WTC11 (cell line): ENCODE measurements at regions not wholly inside any gene's neighbourhood (a gene's known extent, or its start where the extent isn't known, plus 50 kb on each side); places are given as distances from the start of the nearest gene placed in this dataset.

Experiments used
- ETV6 ChIP-seq: sonication (generic); formaldehyde crosslinking; IDR thresholded peaks from 2 replicates; pipeline ENCODE4 v1.8.1; 2022; ENCODE audit warnings: mild to moderate bottlenecking, missing genetic modification reagents
- JUN ChIP-seq: sonication (generic); formaldehyde crosslinking; IDR thresholded peaks from 2 replicates; pipeline ENCODE4 v1.8.0; 2023; ENCODE audit warnings: mild to moderate bottlenecking, missing genetic modification reagents
- NFE2L1 ChIP-seq: sonication (generic); formaldehyde crosslinking; IDR thresholded peaks from 2 replicates; pipeline ENCODE4 v1.8.1; 2023; ENCODE audit warnings: missing genetic modification reagents
- ZNF138 ChIP-seq: sonication (generic); formaldehyde crosslinking; conservative IDR thresholded peaks from 2 replicates; pipeline ENCODE4 v1.8.1; 2022; ENCODE audit warnings: mild to moderate bottlenecking, moderate library complexity, missing genetic modification reagents
- ZNF317 ChIP-seq: sonication (generic); formaldehyde crosslinking; IDR thresholded peaks from 2 replicates; pipeline ENCODE4 v1.8.1; 2023; ENCODE audit warnings: low read depth, mild to moderate bottlenecking, moderate library complexity, missing genetic modification reagents, borderline replicate concordance
- TF ChIP-seq, protein P1 (sequence below): sonication (generic); formaldehyde crosslinking; conservative IDR thresholded peaks from 2 replicates; pipeline ENCODE4 v1.8.1; 2023; ENCODE audit warnings: mild to moderate bottlenecking, low read depth, missing genetic modification reagents, moderate library complexity
- TF ChIP-seq, protein P2 (sequence below): fragments of 200-600 bp; IDR thresholded peaks from 2 replicates; pipeline ENCODE4 v1.8.0; 2022; ENCODE audit warnings: antibody characterized with exemption
- TF ChIP-seq, protein P3 (sequence below): sonication (generic); formaldehyde crosslinking; conservative IDR thresholded peaks from 2 replicates; pipeline ENCODE4 v1.8.1; 2022; ENCODE audit warnings: mild to moderate bottlenecking, missing genetic modification reagents
- TF ChIP-seq, protein P4 (sequence below): sonication (generic); formaldehyde crosslinking; IDR thresholded peaks from 2 replicates; pipeline ENCODE4 v1.8.0; 2022; ENCODE audit warnings: mild to moderate bottlenecking, missing genetic modification reagents
- TF ChIP-seq, protein P5 (sequence below): sonication (generic); formaldehyde crosslinking; IDR thresholded peaks from 2 replicates; pipeline ENCODE4 v1.8.1; 2023; ENCODE audit warnings: mild to moderate bottlenecking, missing genetic modification reagents, borderline replicate concordance

DNA sequence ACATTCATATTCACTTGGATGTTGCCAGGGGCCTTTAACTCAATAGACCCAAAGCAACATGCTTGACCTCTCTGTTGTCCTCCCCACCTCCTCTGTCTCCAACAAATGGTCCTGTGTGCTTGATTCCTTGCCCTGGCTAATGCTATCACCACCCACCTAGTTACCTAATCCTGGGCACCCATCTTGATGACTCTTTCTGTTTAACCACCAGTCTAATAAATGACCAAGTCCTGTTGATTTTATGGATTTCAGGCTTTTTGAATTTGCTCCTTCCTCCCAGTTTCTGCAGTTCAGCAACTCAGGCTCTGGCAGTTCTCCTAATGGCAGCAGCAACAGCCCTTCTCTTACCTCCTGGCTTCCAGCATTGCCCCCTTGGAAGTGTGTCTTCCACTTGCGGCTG is 246.3 kb upstream of the KLF4 start:
- TF ChIP-seq, protein P1, sequence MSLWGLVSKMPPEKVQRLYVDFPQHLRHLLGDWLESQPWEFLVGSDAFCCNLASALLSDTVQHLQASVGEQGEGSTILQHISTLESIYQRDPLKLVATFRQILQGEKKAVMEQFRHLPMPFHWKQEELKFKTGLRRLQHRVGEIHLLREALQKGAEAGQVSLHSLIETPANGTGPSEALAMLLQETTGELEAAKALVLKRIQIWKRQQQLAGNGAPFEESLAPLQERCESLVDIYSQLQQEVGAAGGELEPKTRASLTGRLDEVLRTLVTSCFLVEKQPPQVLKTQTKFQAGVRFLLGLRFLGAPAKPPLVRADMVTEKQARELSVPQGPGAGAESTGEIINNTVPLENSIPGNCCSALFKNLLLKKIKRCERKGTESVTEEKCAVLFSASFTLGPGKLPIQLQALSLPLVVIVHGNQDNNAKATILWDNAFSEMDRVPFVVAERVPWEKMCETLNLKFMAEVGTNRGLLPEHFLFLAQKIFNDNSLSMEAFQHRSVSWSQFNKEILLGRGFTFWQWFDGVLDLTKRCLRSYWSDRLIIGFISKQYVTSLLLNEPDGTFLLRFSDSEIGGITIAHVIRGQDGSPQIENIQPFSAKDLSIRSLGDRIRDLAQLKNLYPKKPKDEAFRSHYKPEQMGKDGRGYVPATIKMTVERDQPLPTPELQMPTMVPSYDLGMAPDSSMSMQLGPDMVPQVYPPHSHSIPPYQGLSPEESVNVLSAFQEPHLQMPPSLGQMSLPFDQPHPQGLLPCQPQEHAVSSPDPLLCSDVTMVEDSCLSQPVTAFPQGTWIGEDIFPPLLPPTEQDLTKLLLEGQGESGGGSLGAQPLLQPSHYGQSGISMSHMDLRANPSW: no peak
- TF ChIP-seq, protein P2, sequence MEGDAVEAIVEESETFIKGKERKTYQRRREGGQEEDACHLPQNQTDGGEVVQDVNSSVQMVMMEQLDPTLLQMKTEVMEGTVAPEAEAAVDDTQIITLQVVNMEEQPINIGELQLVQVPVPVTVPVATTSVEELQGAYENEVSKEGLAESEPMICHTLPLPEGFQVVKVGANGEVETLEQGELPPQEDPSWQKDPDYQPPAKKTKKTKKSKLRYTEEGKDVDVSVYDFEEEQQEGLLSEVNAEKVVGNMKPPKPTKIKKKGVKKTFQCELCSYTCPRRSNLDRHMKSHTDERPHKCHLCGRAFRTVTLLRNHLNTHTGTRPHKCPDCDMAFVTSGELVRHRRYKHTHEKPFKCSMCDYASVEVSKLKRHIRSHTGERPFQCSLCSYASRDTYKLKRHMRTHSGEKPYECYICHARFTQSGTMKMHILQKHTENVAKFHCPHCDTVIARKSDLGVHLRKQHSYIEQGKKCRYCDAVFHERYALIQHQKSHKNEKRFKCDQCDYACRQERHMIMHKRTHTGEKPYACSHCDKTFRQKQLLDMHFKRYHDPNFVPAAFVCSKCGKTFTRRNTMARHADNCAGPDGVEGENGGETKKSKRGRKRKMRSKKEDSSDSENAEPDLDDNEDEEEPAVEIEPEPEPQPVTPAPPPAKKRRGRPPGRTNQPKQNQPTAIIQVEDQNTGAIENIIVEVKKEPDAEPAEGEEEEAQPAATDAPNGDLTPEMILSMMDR: no peak
- TF ChIP-seq ETV6 (no peak), ZNF317 (CRISPR knock-in tag) (no peak), ZNF138 (CRISPR knock-in tag) (no peak), JUN (CRISPR knock-in tag) (no peak), NFE2L1 (CRISPR knock-in tag) (no peak)
- TF ChIP-seq, protein P3, sequence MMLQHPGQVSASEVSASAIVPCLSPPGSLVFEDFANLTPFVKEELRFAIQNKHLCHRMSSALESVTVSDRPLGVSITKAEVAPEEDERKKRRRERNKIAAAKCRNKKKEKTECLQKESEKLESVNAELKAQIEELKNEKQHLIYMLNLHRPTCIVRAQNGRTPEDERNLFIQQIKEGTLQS (CRISPR knock-in tag): no peak
- TF ChIP-seq, protein P4, sequence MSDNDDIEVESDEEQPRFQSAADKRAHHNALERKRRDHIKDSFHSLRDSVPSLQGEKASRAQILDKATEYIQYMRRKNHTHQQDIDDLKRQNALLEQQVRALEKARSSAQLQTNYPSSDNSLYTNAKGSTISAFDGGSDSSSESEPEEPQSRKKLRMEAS: no peak
- TF ChIP-seq, protein P5, sequence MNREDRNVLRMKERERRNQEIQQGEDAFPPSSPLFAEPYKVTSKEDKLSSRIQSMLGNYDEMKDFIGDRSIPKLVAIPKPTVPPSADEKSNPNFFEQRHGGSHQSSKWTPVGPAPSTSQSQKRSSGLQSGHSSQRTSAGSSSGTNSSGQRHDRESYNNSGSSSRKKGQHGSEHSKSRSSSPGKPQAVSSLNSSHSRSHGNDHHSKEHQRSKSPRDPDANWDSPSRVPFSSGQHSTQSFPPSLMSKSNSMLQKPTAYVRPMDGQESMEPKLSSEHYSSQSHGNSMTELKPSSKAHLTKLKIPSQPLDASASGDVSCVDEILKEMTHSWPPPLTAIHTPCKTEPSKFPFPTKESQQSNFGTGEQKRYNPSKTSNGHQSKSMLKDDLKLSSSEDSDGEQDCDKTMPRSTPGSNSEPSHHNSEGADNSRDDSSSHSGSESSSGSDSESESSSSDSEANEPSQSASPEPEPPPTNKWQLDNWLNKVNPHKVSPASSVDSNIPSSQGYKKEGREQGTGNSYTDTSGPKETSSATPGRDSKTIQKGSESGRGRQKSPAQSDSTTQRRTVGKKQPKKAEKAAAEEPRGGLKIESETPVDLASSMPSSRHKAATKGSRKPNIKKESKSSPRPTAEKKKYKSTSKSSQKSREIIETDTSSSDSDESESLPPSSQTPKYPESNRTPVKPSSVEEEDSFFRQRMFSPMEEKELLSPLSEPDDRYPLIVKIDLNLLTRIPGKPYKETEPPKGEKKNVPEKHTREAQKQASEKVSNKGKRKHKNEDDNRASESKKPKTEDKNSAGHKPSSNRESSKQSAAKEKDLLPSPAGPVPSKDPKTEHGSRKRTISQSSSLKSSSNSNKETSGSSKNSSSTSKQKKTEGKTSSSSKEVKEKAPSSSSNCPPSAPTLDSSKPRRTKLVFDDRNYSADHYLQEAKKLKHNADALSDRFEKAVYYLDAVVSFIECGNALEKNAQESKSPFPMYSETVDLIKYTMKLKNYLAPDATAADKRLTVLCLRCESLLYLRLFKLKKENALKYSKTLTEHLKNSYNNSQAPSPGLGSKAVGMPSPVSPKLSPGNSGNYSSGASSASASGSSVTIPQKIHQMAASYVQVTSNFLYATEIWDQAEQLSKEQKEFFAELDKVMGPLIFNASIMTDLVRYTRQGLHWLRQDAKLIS (CRISPR knock-in tag): no peak
